ENCODE measurements at regions not wholly inside any gene's neighbourhood (a gene's known extent, or its start where the extent isn't known, plus 50 kb on each side); places are given as distances from the start of the nearest gene placed in this dataset.

DNA sequence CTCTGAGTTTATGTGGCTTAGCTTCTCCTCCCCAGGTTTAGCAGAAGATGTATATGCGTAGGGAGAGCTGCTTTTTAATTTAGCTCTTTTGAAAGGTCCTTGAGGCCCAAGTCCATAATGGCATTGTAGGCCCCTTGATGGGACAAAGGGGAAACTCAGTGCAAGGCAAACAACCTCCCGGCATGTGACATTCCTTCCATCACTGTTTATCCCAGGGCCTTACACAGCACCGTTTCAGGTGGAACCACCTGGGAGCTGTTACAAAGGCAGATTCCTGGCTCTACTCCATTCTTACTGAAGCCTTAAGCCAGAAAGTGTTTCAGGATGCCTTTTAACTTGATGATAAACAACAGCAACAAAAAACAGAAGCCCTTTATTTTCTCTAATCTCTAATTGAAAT is 555.4 kb downstream of the SLC4A3 start:
- DNase-seq (ENCODE audit: low read depth), result no peak

DNA sequence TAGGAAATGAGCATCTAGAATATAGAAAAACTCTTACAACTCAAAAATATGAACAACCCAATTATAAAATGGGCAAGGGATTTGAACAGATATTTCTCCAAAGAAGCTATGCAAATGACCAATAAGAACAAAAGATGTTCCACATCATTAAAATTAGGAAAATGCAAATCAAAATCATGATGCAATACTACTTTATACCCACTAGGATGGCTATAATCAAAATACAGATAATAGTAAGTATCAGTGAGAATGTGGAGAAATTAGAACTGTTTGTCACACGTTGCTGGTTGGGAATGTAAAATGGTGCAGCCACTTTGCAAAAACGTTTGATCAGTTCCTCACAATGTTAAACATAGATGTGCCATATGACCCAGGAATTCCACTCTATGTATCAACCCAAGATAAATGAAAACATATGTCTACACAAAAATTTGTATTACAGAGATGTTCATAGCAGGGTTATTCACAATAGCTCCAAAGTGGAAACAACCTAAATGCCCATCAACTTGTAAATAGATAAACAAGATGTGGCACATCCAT is 558.4 kb downstream of the SLC4A3 start:
- in situ Hi-C loops (cut with HindIII; ENCODE audit: low pct_unique_long_range_greater_than_20kb, low sequenced_read_pairs), result no loop called here

More for the DNA sequence above, 555.4 kb downstream of the SLC4A3 start:
- in situ Hi-C loops (cut with HindIII; ENCODE audit: low pct_unique_long_range_greater_than_20kb, low sequenced_read_pairs), result no loop called here

DNA sequence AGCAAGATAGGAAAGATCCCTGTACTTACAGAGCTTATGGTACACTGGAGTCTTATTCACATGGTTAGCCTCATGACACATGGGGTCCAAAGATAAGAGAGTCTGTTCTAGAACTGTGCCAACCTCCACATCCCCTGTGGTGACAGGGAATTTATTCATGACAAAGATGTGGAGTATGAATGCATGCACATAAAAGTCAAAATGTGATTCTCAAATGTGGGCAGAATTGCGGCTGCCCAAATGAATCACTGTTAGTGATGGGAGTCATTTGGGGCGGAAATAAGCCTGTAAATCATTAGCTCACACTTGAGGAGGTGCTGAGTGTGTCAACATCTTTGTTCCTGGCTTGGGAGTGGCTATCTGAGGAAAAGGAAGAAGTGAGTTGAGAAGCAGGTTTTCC is 560.6 kb downstream of the SLC4A3 start:
- peak; percentile 84 for DNase-seq (ENCODE audit: low read depth)
- in situ Hi-C loops (cut with HindIII; ENCODE audit: low pct_unique_long_range_greater_than_20kb, low sequenced_read_pairs), result no loop called here

More for the DNA sequence above, 558.4 kb downstream of the SLC4A3 start:
- no peak for DNase-seq (ENCODE audit: low read depth)

DNA sequence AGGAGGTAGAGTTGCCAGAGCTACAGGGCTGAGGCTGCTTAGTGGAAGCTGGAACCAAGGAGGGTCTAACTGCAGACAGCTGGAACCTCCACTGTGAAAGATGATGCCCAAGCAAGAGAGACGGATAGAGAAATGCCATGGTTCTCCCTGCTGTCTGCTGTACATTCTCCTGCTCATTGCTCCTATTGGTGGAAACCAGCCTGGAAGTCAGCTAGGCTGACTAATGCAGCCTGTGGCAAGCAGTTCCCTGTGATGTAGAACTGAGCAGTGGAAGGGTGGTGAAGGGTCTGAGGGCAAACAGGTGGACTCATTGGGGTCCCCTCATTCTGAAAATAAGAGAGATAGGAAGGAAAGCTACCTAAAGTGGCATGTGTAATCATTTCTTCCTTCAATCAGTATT is 563.6 kb downstream of the SLC4A3 start:
- in situ Hi-C loops (cut with HindIII; ENCODE audit: low pct_unique_long_range_greater_than_20kb, low sequenced_read_pairs), result no loop called here
- no peak for DNase-seq (ENCODE audit: low read depth)

DNA sequence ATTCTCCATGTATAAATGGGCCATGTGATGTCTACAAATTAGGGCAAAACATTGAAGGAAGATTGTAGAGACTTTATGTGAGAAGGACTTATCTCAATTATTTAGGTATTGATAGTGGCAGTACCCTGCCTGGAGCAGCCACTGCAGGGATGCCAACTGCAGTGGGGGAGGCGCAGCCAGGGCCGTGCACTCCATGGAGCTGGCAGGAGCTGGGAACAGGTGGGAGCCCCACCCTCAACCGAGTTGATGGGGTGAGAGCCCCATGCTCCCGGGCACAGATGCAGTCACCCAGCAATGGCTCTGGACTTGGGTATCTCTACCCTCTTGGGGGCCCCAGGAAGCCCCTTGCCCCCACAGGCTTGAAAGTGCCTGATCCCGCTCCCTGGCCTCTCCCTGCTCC is 564.3 kb downstream of the SLC4A3 start:
- no peak for DNase-seq (ENCODE audit: low read depth)
- in situ Hi-C loops (cut with HindIII; ENCODE audit: low pct_unique_long_range_greater_than_20kb, low sequenced_read_pairs), result no loop called here

DNA sequence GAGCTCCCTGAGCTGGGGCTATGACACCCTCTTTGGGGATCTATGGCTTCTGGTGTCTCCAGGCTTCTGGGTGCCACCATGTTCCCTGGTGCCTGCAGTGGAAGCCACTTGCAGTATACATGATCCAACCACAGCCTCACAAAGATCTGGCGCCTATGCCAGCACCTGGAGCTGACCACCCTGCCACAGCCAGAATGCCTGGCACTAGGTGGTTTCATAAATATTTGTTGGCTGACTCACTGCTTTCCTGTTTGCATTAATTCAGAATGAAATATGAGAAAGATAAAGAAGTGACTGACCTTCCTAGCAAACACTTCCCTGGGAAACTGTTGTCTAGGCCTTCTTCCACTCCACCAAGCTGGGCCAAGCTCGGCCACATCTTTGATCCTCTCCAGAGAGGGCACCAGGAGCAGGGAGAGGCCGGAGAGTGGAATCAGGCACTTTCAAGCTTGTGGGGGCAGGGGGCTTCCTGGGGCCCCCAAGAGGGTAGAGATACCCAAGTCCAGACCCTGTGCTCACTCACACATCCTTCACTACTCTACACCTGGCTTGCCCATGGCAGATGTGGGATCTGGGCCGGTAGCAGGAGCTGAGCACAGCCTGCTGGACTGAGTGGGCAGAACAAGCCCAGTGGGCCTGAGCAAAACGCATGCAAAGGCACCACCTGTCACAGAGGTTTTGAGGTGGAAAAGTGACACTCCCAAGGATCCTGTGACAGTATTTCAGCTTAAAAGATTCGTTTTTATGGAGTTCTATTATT is 565.7 kb downstream of the SLC4A3 start:
- DNase-seq (ENCODE audit: low read depth), result peak; percentile 60
- in situ Hi-C loops (cut with HindIII; ENCODE audit: low pct_unique_long_range_greater_than_20kb, low sequenced_read_pairs), result no loop called here

DNA sequence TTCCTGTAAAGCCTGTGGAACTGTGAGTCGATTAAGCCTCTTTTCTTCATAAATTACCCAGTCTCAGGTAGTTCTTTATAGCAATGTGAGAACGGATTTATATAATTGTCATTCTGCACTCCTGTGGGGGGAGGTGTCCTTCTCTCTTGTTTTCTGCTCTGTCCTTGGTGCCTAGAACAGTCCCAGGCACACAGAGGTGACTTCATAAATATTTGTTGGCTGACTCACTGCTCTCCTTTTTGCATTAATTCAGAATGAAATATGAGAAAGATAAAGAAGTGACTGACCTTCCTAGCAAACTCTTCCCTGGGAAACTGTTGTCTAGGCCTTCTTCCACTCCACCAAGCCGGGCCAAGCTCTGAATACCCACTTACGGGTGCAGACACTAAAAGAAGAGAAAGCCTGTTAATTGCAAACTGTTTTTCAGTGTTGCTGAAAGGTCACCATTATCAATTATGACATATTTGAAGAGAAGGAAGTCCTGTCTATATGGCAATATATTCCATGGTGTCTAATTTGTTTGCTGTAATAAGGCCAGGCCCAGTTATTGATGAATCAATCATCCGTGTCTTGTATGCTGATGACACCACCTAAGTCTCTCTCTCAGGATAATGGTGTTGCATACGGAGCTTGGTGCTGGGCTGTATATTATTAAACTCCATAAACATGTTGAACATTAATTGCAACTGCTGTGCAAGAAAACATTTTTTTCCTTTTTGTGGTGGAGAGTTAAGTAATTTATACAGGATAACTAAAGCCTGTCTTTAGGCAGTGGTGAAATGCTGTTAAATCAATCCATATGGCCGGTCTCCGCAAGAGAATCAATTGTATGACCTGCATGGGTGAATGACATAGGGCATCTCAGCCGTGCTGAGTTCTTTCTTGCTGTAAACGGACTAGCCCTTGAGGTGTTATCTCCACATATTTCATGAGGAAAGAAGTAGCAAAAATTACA is 567.5 kb downstream of the SLC4A3 start:
- in situ Hi-C loops (cut with HindIII; ENCODE audit: low pct_unique_long_range_greater_than_20kb, low sequenced_read_pairs), result no loop called here
- no peak for DNase-seq (ENCODE audit: low read depth)

DNA sequence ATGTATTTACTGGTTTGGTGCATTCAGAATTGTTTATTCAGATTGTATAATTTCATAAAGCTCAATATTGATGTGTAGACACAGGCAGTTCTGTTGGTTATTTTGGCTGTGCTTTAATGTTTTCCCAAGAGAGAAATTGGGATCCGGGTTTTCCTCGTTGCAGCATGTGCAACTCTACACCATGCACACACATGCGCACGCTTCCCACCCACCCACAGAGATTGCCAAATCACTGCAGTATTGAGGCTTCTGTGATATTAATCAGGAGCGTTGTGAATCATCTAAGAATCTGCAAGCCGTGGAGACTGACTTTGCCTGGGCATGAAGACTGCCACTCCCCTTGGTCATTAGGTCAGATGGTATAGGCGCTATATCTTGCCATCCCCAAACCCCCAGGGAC is 571.5 kb downstream of the SLC4A3 start:
- DNase-seq (ENCODE audit: low read depth), result no peak
- in situ Hi-C loops (cut with HindIII; ENCODE audit: low pct_unique_long_range_greater_than_20kb, low sequenced_read_pairs), result no loop called here

DNA sequence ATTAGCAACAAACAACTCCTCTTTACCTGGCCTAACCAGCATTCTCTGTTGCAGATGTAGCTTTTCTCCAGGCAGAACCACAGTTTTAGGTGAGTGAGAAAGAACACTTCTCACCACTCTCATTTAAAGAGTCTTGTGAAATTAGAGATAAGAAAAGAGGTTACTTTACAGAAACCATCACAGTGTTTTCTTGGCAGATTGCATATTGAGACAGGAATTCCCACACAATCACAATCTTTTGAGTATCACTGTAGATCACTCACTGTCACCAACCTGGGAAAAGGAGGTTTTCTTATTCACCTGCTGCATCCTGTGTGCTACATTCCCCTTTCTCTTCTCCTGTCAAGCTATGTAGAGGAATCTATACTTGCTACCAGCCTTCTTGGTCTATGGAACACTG is 574.6 kb downstream of the SLC4A3 start:
- DNase-seq (ENCODE audit: low read depth), result no peak
- in situ Hi-C loops (cut with HindIII; ENCODE audit: low pct_unique_long_range_greater_than_20kb, low sequenced_read_pairs), result no loop called here

DNA sequence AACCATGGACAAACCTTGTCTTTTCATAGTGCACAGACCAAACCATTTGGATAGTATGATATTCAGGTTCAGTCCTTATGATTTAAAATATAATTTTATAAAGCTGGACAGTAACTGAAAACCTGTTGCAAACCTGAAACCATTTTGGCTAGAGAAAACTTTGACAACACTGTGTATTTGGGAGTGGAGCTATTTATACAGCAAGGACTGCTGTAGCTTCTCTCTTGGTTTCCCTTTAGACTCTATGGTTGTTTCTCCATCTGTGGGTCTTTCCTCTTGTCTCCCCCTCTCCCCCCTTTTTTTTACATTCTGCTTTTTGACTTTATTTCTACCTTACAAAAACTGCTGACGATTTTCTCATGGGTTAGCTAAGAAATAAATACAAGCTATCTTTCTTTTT is 581.7 kb downstream of the SLC4A3 start:
- DNase-seq (ENCODE audit: low read depth), result no peak
- in situ Hi-C loops (cut with HindIII; ENCODE audit: low pct_unique_long_range_greater_than_20kb, low sequenced_read_pairs), result no loop called here

DNA sequence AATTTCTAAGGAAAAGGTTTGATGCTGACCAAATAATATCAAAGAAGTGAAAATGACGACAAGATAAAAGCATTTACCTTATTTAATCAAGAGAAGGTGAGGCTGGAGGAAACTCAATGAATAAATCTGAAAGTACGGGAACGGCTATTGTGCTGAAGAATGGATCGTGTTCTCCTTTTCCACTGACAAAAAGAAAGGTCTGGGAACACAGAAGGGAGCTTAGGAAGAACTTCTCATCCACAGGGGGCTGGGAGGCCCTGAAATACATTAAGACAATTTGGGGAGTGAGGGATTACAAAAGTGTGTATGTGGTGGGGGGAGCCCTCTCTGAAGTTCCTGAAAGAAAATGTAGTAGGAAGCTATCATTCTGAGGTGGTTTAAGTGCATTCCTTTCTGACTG is 582.3 kb downstream of the SLC4A3 start:
- in situ Hi-C loops (cut with HindIII; ENCODE audit: low pct_unique_long_range_greater_than_20kb, low sequenced_read_pairs), result no loop called here
- no peak for DNase-seq (ENCODE audit: low read depth)

DNA sequence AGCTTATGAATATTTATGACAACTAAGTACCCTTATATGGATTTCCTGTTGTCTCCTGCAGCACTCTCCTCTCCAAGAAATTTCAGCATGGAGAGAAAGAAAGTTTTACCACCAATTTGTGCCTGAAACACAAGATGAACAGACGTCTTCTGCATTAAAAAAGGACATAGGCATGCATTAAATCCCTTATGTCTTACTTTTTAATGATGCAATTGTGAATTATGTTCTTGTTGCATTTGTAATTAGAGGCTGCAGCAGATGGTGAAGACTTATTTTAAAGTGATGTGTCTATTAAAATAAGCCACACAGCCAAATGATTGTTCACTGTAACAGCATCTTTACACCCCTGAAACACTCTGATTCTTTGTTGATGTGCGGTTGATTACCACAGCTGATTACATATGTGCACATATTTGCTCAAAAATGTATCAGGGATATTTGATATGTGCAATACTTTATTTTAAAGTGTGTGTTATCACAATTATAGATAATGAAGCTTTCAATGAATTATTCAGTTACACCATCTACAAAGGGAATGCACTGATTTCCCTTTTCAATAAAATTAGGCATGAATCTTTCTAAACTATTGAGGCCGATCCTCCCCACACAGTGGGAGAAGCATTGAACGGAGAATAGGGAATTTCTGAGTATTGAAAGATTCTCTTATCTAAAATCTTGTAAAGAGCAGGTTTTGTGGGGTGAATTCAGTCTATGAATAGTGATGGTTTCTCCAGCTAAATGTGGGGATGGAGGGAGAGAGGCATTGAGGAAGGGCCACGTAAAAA is 585.1 kb downstream of the SLC4A3 start:
- no peak for DNase-seq (ENCODE audit: low read depth)
- in situ Hi-C loops (cut with HindIII; ENCODE audit: low pct_unique_long_range_greater_than_20kb, low sequenced_read_pairs), result no loop called here

DNA sequence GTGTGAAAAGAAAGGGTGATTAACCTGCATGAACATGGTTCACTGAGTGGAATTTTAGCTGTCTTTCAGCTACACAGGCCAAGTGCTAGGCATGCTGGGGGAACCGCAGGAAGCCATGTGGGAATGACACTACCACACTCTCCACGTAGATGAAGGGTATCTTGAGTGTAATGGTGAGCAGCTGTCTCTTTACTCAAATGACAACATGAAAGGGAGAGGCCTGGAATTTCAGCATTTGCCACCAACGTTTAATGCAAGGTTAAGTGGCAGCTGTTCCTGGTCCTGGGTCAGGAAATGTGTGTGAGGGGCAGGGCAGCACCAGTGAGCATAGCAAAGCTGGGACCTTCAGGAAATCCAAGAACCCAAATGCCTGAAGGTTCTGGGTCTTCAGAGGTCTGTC is 588.4 kb downstream of the SLC4A3 start:
- DNase-seq (ENCODE audit: low read depth), result no peak
- in situ Hi-C loops (cut with HindIII; ENCODE audit: low pct_unique_long_range_greater_than_20kb, low sequenced_read_pairs), result no loop called here

DNA sequence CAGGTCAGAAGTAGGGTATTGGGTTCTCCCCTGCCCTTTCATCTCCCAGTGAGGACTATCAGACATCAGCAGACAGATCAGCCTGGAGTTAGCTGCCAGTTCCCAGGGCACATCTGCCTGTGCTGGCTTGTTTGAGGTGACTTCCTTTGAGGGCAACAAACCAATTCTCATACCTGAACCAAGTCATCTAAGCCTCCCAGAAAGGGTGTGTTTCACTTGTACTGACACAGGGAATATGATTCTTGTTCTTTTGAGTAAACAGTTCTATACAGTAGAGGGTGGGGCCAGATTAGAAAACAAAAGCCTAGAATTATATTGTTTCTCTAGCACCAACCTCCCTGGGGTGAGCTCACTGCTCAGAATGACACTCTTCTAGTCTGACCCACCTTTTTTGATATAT is 591.9 kb downstream of the SLC4A3 start:
- no peak for DNase-seq (ENCODE audit: low read depth)
- in situ Hi-C loops (cut with HindIII; ENCODE audit: low pct_unique_long_range_greater_than_20kb, low sequenced_read_pairs), result no loop called here

DNA sequence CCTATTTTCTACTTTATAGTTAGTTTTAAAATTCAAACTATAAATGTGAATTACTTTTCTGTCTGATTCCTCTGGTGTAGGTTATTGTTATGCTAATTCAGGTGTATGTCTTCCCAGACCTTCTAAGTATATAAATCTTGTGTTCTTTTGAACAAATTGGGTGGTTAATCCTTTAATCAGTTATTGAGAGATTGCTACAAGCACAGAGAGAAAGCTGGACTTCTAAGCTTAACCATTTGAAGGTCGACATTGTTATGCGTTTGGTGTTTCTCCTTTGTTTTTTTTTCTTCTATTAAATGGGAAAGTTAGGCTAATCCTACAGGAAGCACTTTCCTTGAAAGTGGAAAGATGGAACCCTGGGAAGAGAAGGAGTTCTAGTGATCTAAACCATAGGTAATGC is 592.6 kb downstream of the SLC4A3 start:
- DNase-seq (ENCODE audit: low read depth), result no peak
- in situ Hi-C loops (cut with HindIII; ENCODE audit: low pct_unique_long_range_greater_than_20kb, low sequenced_read_pairs), result no loop called here

DNA sequence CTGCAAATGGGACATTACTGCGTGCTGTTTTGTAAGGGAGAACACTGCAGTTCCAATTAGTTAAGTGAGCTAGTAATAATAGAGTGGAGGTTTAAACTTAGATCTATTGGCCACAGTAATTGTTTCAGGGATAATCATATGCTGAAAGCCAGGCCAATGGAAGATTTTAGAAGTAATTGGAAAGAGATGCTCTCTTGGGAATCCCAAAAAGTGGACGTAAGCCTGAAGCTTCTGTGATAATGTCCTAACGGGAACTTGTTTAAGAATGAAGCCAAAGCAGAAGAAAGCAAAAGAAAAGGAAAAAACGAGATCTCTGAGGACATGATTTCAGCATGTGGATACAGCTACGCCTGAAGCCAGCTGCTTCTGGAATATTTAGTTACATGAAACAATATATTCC is 594.6 kb downstream of the SLC4A3 start:
- in situ Hi-C loops (cut with HindIII; ENCODE audit: low pct_unique_long_range_greater_than_20kb, low sequenced_read_pairs), result no loop called here
- DNase-seq (ENCODE audit: low read depth), result no peak

DNA sequence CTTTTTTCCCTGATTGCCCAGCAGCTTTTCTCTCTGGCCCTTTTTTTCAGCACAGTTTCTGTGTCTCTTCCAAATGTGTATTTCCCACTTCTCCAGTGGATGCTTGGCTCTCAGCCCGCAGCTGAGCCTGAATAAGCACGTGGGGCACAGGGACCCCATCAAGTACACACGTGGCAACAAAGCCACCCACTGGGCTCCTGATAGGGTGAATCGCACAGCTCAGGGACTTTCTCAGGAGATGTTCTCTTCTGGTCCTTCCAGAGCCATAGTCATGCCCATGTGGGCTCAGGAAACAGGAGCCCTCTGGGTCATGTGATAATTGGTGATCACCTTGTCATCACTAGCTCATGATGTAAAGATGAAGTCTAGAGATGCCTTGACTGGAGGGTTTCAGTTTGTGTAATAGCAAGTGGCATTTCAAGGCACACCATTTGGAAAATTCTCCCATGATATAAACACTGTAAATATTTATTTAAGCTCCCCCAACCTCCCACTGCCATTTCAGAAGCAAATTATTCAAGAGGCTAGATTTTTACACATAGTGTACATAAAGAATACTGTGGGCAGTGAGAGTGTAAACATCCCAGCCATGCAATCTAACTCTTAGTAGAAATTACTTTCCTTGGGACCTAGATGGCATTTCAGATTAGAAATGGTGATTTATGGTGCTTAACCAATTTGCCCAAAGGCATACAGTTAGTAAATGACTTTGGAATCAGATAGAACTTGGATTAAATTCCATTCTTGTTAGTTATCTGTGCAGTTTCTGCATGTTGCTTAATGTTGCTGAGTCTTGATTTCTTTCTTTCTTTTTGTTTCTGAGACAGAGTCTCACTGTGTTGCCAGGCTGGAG is 597.5 kb downstream of the SLC4A3 start:
- in situ Hi-C loops (cut with HindIII; ENCODE audit: low pct_unique_long_range_greater_than_20kb, low sequenced_read_pairs), result no loop called here
- DNase-seq (ENCODE audit: low read depth), result peak; percentile 93

DNA sequence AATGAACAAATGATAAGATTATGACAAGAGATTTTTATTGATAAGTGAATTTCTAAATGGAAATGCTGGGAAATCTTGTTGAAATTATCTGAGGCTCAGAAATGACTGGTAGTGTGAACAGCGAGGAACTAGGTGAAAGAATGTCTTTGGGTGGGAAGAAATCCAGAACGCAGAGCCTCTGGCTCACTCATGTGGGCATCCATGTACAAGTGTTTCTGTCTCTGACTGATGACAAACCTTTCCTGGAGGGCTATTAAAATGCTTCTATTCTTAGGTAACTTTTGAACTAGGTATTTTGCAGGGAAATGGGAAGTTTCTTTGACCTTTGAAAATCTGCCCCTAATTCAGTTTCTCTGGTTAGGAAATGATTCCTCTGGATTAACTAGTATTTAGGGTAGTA is 598.6 kb downstream of the SLC4A3 start:
- no peak for DNase-seq (ENCODE audit: low read depth)

More for the DNA sequence above, 598.6 kb downstream of the SLC4A3 start:
- in situ Hi-C loops (cut with HindIII; ENCODE audit: low pct_unique_long_range_greater_than_20kb, low sequenced_read_pairs), result no loop called here
